CD4-positive, alpha-beta memory T cell (primary cell): ENCODE measurements at regions not wholly inside any gene's neighbourhood (a gene's known extent, or its start where the extent isn't known, plus 50 kb on each side); places are given as distances from the start of the nearest gene placed in this dataset.

Experiments
- CTCF ChIA-PET: fragments of 350-600 bp; sonication (Branson Sonifier 250); formaldehyde crosslinking; loops from one replicate; lab custom pipeline; 2021; ENCODE audit warnings: inconsistent platforms; ENCODE audit not compliant: partially characterized antibody; lab: Charles Lee
- POLR2A ChIA-PET: fragments of 350-600 bp; sonication (Branson Sonifier 250); formaldehyde crosslinking; loops from one replicate; lab custom pipeline; 2021; ENCODE audit not compliant: partially characterized antibody; lab: Charles Lee
- DNase-seq, 5 donors: peaks; one replicate each; pipeline versions ENCODE4 v3.0.0 to v3.0.0-alpha.2; 2020 to 2022; ENCODE audit warnings: mixed read lengths in 1 of 5
- H3K27ac ChIP-seq: one replicate; pipeline ENCODE4 v1.7.0; 2013; ENCODE audit warnings: low read depth, low read length
- H3K27me3 ChIP-seq: 2 replicates; pipeline ENCODE4 v1.7.0; 2013; ENCODE audit warnings: mild to moderate bottlenecking, low read length, moderate library complexity; ENCODE audit not compliant: insufficient read depth
- H3K36me3 ChIP-seq: 2 replicates; pipeline ENCODE4 v1.7.0; 2013; ENCODE audit warnings: mild to moderate bottlenecking, low read length, moderate library complexity; ENCODE audit not compliant: insufficient read depth
- H3K4me1 ChIP-seq: 2 replicates; pipeline ENCODE4 v1.7.0; 2013; ENCODE audit warnings: mild to moderate bottlenecking, low read length, moderate library complexity; ENCODE audit not compliant: insufficient read depth
- H3K4me3 ChIP-seq, 2 donors: one replicate each; pipeline ENCODE4 v1.7.0; 2013; ENCODE audit warnings: low read length in 2 of 2, mild to moderate bottlenecking in 1 of 2
- H3K9me3 ChIP-seq, 2 donors: one replicate each; pipeline ENCODE4 v1.7.0; 2013; ENCODE audit warnings: low read length in 2 of 2, control low read depth in 1 of 2; ENCODE audit not compliant: control insufficient read depth in 1 of 2
- H3K27ac Mint-ChIP-seq, 7 donors: one replicate each; pipeline ENCODE4 v1.8.0; 2020 to 2021; ENCODE audit warnings: mixed read lengths in 7 of 7, mild to moderate bottlenecking in 6 of 7, inconsistent platforms in 3 of 7, moderate library complexity in 3 of 7
- H3K27me3 Mint-ChIP-seq, 2 donors: one replicate each; pipeline ENCODE4 v1.8.0; 2020 to 2021; ENCODE audit warnings: mixed read lengths in 2 of 2
- H3K36me3 Mint-ChIP-seq, 2 donors: one replicate each; pipeline ENCODE4 v1.8.0; 2020 to 2021; ENCODE audit warnings: mixed read lengths in 2 of 2, inconsistent platforms in 1 of 2, mild to moderate bottlenecking in 1 of 2
- H3K4me1 Mint-ChIP-seq, 4 donors: one replicate each; pipeline ENCODE4 v1.8.0; 2020 to 2021; ENCODE audit warnings: mixed read lengths in 4 of 4, mild to moderate bottlenecking in 1 of 4
- H3K4me3 Mint-ChIP-seq, 8 donors: one replicate each; pipeline ENCODE4 v1.8.0; 2020 to 2021; ENCODE audit warnings: mixed read lengths in 8 of 8, mild to moderate bottlenecking in 7 of 8, moderate library complexity in 6 of 8, inconsistent platforms in 3 of 8
- H3K9me3 Mint-ChIP-seq, 8 donors: one replicate each; pipeline ENCODE4 v1.8.0; 2020 to 2021; ENCODE audit warnings: mixed read lengths in 8 of 8, mild to moderate bottlenecking in 5 of 8, inconsistent platforms in 3 of 8, moderate library complexity in 1 of 8
- intact Hi-C: fragments of 100-400 bp; cut with micrococcal nuclease; formaldehyde crosslinking; loops from one replicate; pipeline ENCODE4 v1.15.1; 2023

DNA sequence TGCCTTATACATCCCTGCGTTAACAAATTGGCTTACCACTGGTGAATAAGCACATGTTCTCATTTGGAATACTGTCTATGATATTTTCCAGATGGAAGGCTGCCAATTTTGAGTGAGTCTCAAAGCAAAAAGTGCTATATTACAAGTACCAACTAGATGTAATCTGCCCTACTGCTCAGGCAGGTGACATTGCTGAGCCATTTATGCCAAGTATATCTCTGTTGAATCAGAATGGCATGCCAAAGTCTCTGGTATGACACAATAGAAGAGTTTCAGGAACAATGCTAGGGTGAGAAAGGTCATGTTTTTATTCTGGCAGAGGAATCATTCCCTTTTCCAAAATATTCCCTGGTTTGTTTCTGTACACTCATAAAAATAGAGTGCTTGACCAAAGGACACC lies 356.5 kb downstream of the CDH9 start:
- Mint-ChIP-seq H3K36me3 (no peaks in the 10 kb centered on the region), H3K9me3 (peaks cover 3 to 33% (median 11%) of the 10 kb centered on the region in 8 donors), H3K4me3 (no peak overlapping the region), H3K27ac (no peak overlapping the region), H3K27me3 (no peaks in the 10 kb centered on the region), H3K4me1 (no peaks in the 10 kb centered on the region)
- ChIA-PET CTCF (no interaction called here), POLR2A (no interaction called here)
- no peak for DNase-seq
- Histone ChIP-seq H3K9me3 (no peaks in the 10 kb centered on the region), H3K4me3 (no peak overlapping the region), H3K4me1 (no peaks in the 10 kb centered on the region), H3K27ac (no peak overlapping the region), H3K36me3 (no peaks in the 10 kb centered on the region), H3K27me3 (no peaks in the 10 kb centered on the region)
- intact Hi-C loops: no loop called here

DNA sequence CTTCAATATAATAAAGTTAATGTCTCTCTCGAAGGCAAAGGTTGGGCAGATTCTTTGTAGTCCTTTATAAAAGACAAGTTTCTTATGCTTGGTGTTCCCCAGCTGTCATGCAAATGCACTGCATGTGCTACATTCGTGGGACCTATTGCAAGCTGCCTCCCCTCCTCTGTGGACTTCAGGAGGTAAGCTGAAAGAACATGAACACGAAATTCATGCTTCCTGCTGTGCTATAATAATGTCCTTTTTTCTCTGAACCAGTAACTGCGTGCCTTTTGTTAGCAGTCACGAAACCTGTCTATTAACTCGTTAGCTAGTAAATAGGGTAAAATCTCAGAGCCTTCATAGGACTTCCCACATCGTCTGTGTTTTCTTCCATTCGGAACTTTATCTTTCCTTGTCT lies 363.5 kb downstream of the CDH9 start:
- Mint-ChIP-seq H3K4me3 (no peak overlapping the region), H3K4me1 (no peaks in the 10 kb centered on the region), H3K27ac (no peak overlapping the region), H3K27me3 (no peaks in the 10 kb centered on the region), H3K9me3 (peaks cover 0 to 13% (median 6%) of the 10 kb centered on the region in 8 donors), H3K36me3 (no peaks in the 10 kb centered on the region)
- no peaks in the 10 kb centered on the region for H3K36me3 ChIP-seq
- CTCF ChIA-PET: no interaction called here
- H3K27ac ChIP-seq: no peak overlapping the region
- no peaks in the 10 kb centered on the region for H3K9me3 ChIP-seq
- no peak for DNase-seq
- POLR2A ChIA-PET: no interaction called here
- H3K4me1 ChIP-seq: no peaks in the 10 kb centered on the region
- intact Hi-C loops: no loop called here
- no peak overlapping the region for H3K4me3 ChIP-seq
- H3K27me3 ChIP-seq: no peaks in the 10 kb centered on the region

DNA sequence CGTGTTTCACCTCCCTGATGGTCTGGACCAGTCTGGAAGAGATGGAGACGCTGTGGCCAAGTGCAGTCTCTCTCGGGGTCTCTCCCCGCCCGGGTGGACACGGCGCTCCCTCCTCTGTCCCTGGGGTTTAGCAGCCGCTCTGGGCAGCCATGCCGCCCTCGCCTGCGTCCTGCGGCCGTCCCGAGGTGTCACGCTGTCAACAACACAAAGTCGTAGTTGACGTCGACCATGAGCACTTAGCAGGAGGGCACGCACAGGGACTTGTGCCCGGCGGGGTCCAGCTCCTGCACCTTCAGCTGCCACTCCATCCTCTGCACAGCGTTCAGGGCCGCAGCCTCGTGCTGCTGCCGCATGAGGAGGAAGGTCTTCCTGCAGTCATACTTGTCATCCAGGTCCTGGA lies 368.9 kb downstream of the CDH9 start:
- no peak overlapping the region for H3K27ac Mint-ChIP-seq
- Histone ChIP-seq H3K9me3 (no peaks in the 10 kb centered on the region), H3K36me3 (no peaks in the 10 kb centered on the region), H3K4me3 (no peak overlapping the region), H3K4me1 (no peaks in the 10 kb centered on the region), H3K27me3 (no peaks in the 10 kb centered on the region), H3K27ac (no peak overlapping the region)
- POLR2A ChIA-PET: no interaction called here
- no peaks in the 10 kb centered on the region for H3K36me3 Mint-ChIP-seq
- H3K27me3 Mint-ChIP-seq: no peaks in the 10 kb centered on the region
- no peak overlapping the region for H3K4me3 Mint-ChIP-seq
- intact Hi-C loops: no loop called here
- peaks cover 0 to 6% (median 3%) of the 10 kb centered on the region in 8 donors for H3K9me3 Mint-ChIP-seq
- CTCF ChIA-PET: no interaction called here
- H3K4me1 Mint-ChIP-seq: no peaks in the 10 kb centered on the region
- DNase-seq: no peak

DNA sequence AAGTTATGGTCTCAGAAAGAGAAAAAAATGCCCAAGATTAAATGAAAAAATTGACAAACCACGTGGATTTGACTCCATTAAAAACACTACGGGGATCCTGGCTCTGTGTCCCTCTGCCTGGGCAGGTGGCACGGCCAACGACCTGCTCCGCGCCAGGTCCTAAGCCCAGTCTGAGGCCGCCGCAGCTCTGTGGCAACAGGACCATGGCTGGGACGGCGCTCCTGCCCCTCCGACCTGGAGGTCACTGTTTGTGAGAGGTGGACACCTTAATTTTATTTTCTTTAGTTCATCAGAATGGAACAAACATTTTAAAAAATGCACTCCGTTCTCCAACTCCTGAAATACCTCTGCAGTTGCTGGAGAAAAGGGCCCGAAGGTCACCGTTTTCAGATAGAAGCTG lies 369.4 kb downstream of the CDH9 start:
- intact Hi-C loops: no loop called here
- peaks cover 0 to 6% (median 3%) of the 10 kb centered on the region in 8 donors for H3K9me3 Mint-ChIP-seq

DNA sequence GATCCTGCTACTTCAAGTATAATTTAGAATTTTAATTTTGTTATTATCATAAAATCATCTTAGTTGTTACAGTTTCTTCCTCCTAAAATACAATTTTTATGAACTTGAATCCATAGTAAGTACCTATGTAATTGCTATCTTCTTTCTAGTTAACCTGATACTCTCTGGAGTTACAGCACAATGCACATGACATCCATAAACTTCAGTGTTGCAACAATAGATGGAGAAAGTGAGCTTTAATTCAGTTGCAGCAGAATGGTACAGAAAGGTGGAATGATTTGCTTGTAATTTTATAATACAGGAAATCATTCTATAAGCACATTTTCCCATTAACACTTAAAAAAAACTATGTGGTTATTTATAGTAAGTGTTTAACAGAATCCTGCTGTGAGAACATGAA lies 372.0 kb downstream of the CDH9 start:
- CTCF ChIA-PET: no interaction called here
- H3K36me3 ChIP-seq: no peaks in the 10 kb centered on the region
- H3K9me3 Mint-ChIP-seq: peaks cover 0 to 6% (median under 1%) of the 10 kb centered on the region in 8 donors
- H3K36me3 Mint-ChIP-seq: no peaks in the 10 kb centered on the region
- H3K9me3 ChIP-seq: no peaks in the 10 kb centered on the region
- no peaks in the 10 kb centered on the region for H3K27me3 ChIP-seq
- H3K4me1 Mint-ChIP-seq: no peaks in the 10 kb centered on the region
- H3K4me3 Mint-ChIP-seq: no peak overlapping the region
- POLR2A ChIA-PET: no interaction called here
- no peak overlapping the region for H3K4me3 ChIP-seq
- H3K27me3 Mint-ChIP-seq: no peaks in the 10 kb centered on the region
- H3K27ac ChIP-seq: no peak overlapping the region
- no peaks in the 10 kb centered on the region for H3K4me1 ChIP-seq
- no peak overlapping the region for H3K27ac Mint-ChIP-seq
- intact Hi-C loops: no loop called here
- no peak for DNase-seq

More for the DNA sequence above, 369.4 kb downstream of the CDH9 start:
- CTCF ChIA-PET: no interaction called here
- POLR2A ChIA-PET: no interaction called here
- Mint-ChIP-seq H3K27me3 (no peaks in the 10 kb centered on the region), H3K4me1 (no peaks in the 10 kb centered on the region), H3K36me3 (no peaks in the 10 kb centered on the region), H3K4me3 (no peak overlapping the region), H3K27ac (no peak overlapping the region)
- Histone ChIP-seq H3K27ac (no peak overlapping the region), H3K9me3 (no peaks in the 10 kb centered on the region), H3K36me3 (no peaks in the 10 kb centered on the region), H3K27me3 (no peaks in the 10 kb centered on the region), H3K4me3 (no peak overlapping the region), H3K4me1 (no peaks in the 10 kb centered on the region)
- DNase-seq: no peak

DNA sequence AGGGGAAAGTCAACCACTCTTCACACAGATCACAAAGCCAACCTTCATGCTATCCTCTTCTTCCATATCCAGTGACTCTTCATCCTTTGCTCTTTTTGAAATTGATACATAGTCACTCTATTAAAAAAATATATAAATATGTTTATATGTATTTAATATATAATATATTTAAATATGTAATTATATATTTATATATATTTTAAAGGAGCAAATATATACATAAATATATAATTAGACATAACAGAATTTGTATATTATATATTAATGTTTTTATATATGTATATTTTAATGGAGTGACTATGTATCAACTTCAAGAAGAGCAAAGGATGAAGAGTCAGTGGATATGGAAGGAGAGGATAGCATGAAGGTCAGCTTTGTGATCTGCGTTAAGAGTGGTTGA lies 374.9 kb downstream of the CDH9 start:
- Mint-ChIP-seq H3K27ac (no peak overlapping the region), H3K36me3 (no peaks in the 10 kb centered on the region), H3K9me3 (peaks cover 0 to 16% (median 4%) of the 10 kb centered on the region in 8 donors), H3K4me1 (no peaks in the 10 kb centered on the region), H3K4me3 (no peak overlapping the region), H3K27me3 (no peaks in the 10 kb centered on the region)
- ChIA-PET CTCF (no interaction called here), POLR2A (no interaction called here)
- H3K4me1 ChIP-seq: no peaks in the 10 kb centered on the region
- no peaks in the 10 kb centered on the region for H3K27me3 ChIP-seq
- no peak overlapping the region for H3K4me3 ChIP-seq
- DNase-seq: no peak
- H3K9me3 ChIP-seq: no peaks in the 10 kb centered on the region
- intact Hi-C loops: no loop called here
- no peak overlapping the region for H3K27ac ChIP-seq
- no peaks in the 10 kb centered on the region for H3K36me3 ChIP-seq

DNA sequence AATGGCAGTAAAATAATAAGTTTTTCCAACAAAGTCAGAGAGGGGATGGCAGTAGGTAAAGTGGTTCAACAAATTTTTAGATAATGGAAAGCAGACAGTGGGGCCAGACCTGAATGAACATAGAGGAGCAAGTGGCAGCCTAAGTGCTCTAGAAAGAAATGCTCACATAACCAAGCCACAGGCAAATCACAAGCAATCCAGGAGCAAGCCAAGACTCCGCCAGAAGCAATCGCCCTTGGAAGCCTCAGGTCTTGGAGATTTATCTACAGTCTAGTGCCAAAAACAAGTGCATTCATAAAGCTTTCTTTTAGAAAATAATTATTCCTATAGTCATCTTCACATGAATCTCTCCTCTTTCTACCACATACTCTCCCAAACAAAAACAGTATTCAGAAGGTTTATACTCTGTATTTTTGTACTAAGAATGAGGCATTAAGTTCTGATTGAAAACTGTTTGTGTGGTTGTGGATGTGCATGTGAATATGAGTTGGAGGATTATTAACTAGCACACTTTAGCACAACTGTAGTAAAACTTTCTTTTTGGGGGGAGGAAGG lies 375.5 kb downstream of the CDH9 start:
- H3K4me3 ChIP-seq: no peak overlapping the region
- H3K27ac Mint-ChIP-seq: no peak overlapping the region
- no peak overlapping the region for H3K4me3 Mint-ChIP-seq
- H3K36me3 ChIP-seq: no peaks in the 10 kb centered on the region
- no peaks in the 10 kb centered on the region for H3K36me3 Mint-ChIP-seq
- H3K4me1 ChIP-seq: no peaks in the 10 kb centered on the region
- no peak overlapping the region for H3K27ac ChIP-seq
- intact Hi-C loops: no loop called here
- DNase-seq: no peak
- peaks cover 0 to 21% (median 4%) of the 10 kb centered on the region in 8 donors for H3K9me3 Mint-ChIP-seq
- no peaks in the 10 kb centered on the region for H3K27me3 Mint-ChIP-seq
- no peaks in the 10 kb centered on the region for H3K4me1 Mint-ChIP-seq
- no peaks in the 10 kb centered on the region for H3K27me3 ChIP-seq
- ChIA-PET POLR2A (no interaction called here), CTCF (no interaction called here)
- no peaks in the 10 kb centered on the region for H3K9me3 ChIP-seq

DNA sequence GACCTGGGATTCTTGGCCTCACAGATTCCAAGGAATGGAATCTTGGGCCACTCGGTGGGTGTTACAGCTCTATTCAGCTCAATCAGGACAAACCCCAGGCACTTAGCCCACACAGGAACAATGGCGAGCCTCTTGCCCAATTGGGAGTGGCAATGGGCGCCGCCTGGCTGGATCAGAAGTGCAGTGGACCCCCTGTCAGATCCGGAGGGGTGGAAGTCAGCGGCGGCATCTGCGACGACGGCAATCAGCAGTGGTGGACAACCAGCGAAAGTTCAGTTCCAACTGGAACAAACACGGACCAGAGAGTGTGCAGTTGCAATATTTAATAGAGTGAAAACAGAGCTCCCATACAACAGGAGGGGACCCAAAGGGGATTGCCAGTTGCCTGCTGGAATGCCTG lies 378.3 kb downstream of the CDH9 start:
- no peak overlapping the region for H3K27ac Mint-ChIP-seq
- ChIA-PET CTCF (no interaction called here), POLR2A (no interaction called here)
- Histone ChIP-seq H3K4me1 (no peaks in the 10 kb centered on the region), H3K9me3 (no peaks in the 10 kb centered on the region), H3K4me3 (no peak overlapping the region), H3K27ac (no peak overlapping the region), H3K36me3 (no peaks in the 10 kb centered on the region), H3K27me3 (no peaks in the 10 kb centered on the region)
- H3K36me3 Mint-ChIP-seq: no peaks in the 10 kb centered on the region
- no peaks in the 10 kb centered on the region for H3K4me1 Mint-ChIP-seq
- H3K4me3 Mint-ChIP-seq: no peak overlapping the region
- H3K9me3 Mint-ChIP-seq: peaks cover 2 to 29% (median 12%) of the 10 kb centered on the region in 8 donors
- no peaks in the 10 kb centered on the region for H3K27me3 Mint-ChIP-seq
- DNase-seq: no peak
- intact Hi-C loops: no loop called here
